Astrocyte (in vitro differentiated cells and primary cell): ENCODE measurements at regions not wholly inside any gene's neighbourhood (a gene's known extent, or its start where the extent isn't known, plus 50 kb on each side); places are given as distances from the start of the nearest gene placed in this dataset.

Experiments used
- CTCF ChIP-seq: IDR thresholded peaks from 2 replicates; pipeline ENCODE4 v1.5.1; 2011; ENCODE audit warnings: low read depth, mild to moderate bottlenecking, inconsistent platforms, low read length, moderate library complexity; ENCODE audit not compliant: insufficient read depth
- EZH2 ChIP-seq: IDR thresholded peaks from 2 replicates; pipeline ENCODE4 v1.6.1; 2012; ENCODE audit warnings: mild to moderate bottlenecking, low read length, inconsistent platforms; ENCODE audit not compliant: insufficient read depth

GRCh38 chr5:117686926-117687325 lies 1112.3 kb upstream of the SEMA6A start:
- TF ChIP-seq CTCF (no peak), EZH2 (no peak)
